OCI-M2 (cell line): ENCODE measurements at regions not wholly inside any gene's neighbourhood (a gene's known extent, or its start where the extent isn't known, plus 50 kb on each side); places are given as distances from the start of the nearest gene placed in this dataset.
"Not testable (repeated sequence)": the region's sequence is repeated elsewhere in the genome, so short reads cannot be mapped to it uniquely, and the experiment has no call there.

Experiments used
- DNase-seq: peaks from one replicate; lab custom pipeline; 2025; ENCODE audit not compliant: unreplicated experiment; lab: John Stamatoyannopoulos, UW

GRCh38 chrX:38937926-38938325 is 136.7 kb downstream of the MID1IP1 start:
- DNase-seq, result no peak

GRCh38 chrX:38939067-38939466 is 137.8 kb downstream of the MID1IP1 start:
- no peak for DNase-seq

- no peak for DNase-seq
These were observed 139.3 kb downstream of the MID1IP1 start for GRCh38 chrX:38940547-38940946.

- DNase-seq, result no peak
These were observed 140.4 kb downstream of the MID1IP1 start for GRCh38 chrX:38941675-38942074.

- no peak for DNase-seq
These were observed 141.9 kb downstream of the MID1IP1 start for GRCh38 chrX:38943120-38943519.

GRCh38 chrX:38948046-38948445 is 146.8 kb downstream of the MID1IP1 start:
- DNase-seq, result no peak

- DNase-seq, result no peak
These were observed 153.3 kb downstream of the MID1IP1 start for GRCh38 chrX:38954520-38954919.

GRCh38 chrX:38959736-38960135 is 158.5 kb downstream of the MID1IP1 start:
- no peak for DNase-seq

- DNase-seq, result no peak
These were observed 158.9 kb downstream of the MID1IP1 start for GRCh38 chrX:38960137-38960536.

GRCh38 chrX:38961936-38962335 is 160.7 kb downstream of the MID1IP1 start:
- DNase-seq, result no peak

- not testable (repeated sequence) for DNase-seq
These were observed 162.0 kb downstream of the MID1IP1 start for GRCh38 chrX:38963244-38963643.

- DNase-seq, result no peak
These were observed 164.6 kb downstream of the MID1IP1 start for GRCh38 chrX:38965888-38966287.

GRCh38 chrX:38968344-38969216 is 167.3 kb downstream of the MID1IP1 start:
- DNase-seq, result no peak

GRCh38 chrX:38970074-38970473 is 168.8 kb downstream of the MID1IP1 start:
- no peak for DNase-seq

- DNase-seq, result no peak
These were observed 169.6 kb downstream of the MID1IP1 start for GRCh38 chrX:38970845-38971244.

- no peak for DNase-seq
These were observed 172.1 kb downstream of the MID1IP1 start for GRCh38 chrX:38973322-38973721.

GRCh38 chrX:38974542-38974941 is 173.3 kb downstream of the MID1IP1 start:
- DNase-seq, result no peak

GRCh38 chrX:38975368-38975942 is 174.2 kb downstream of the MID1IP1 start:
- no peak for DNase-seq

- no peak for DNase-seq
These were observed 181.1 kb downstream of the MID1IP1 start for GRCh38 chrX:38982370-38982769.

GRCh38 chrX:38982843-38983242 is 181.6 kb downstream of the MID1IP1 start:
- DNase-seq, result no peak

- no peak for DNase-seq
These were observed 184.1 kb downstream of the MID1IP1 start for GRCh38 chrX:38985375-38985774.

- no peak for DNase-seq
These were observed 184.7 kb downstream of the MID1IP1 start for GRCh38 chrX:38985945-38986344.

- no peak for DNase-seq
These were observed 185.3 kb downstream of the MID1IP1 start for GRCh38 chrX:38986586-38986985.
